ENCODE measurements at regions not wholly inside any gene's neighbourhood (a gene's known extent, or its start where the extent isn't known, plus 50 kb on each side); places are given as distances from the start of the nearest gene placed in this dataset.

- H3K36me3 ChIP-seq (ENCODE audit: control insufficient read depth in 2 of 2, insufficient read depth in 2 of 2, low read length in 1 of 2), result no peaks in the 10 kb centered on the region
- H3K4me3 ChIP-seq (ENCODE audit: low read depth in 1 of 2, low read length in 2 of 2), result no peak overlapping the region
- H3K4me1 ChIP-seq (ENCODE audit: control insufficient read depth in 2 of 2, insufficient read depth in 2 of 2, low read length in 1 of 2), result peaks cover 0 to 2% of the 10 kb centered on the region in 2 donors
- H3K9me3 ChIP-seq (ENCODE audit: control insufficient read depth in 2 of 2, insufficient read depth in 1 of 2, low read depth in 1 of 2, low read length in 1 of 2), result no peaks in the 10 kb centered on the region
- peak overlapping the region; percentile 18 to 78 for H3K27ac ChIP-seq (ENCODE audit: low read depth in 2 of 2, low read length in 1 of 2)
- no peaks in the 10 kb centered on the region for H3K27me3 ChIP-seq (ENCODE audit: control insufficient read depth in 1 of 2, insufficient read depth in 2 of 2, low read length in 2 of 2)
- WGBS, 2 donors, result 27 to 29% methylated on average over 2 of the region's 2 CpGs
Observed at GRCh38 chr2:62577994-62578781, 72.2 kb upstream of the TMEM17 start.

- no peaks in the 10 kb centered on the region for H3K36me3 ChIP-seq (ENCODE audit: control insufficient read depth in 2 of 2, insufficient read depth in 2 of 2, low read length in 1 of 2)
- no peak overlapping the region for H3K4me3 ChIP-seq (ENCODE audit: low read depth in 1 of 2, low read length in 2 of 2)
- H3K4me1 ChIP-seq (ENCODE audit: control insufficient read depth in 2 of 2, insufficient read depth in 2 of 2, low read length in 1 of 2), result peaks cover 0 to 2% of the 10 kb centered on the region in 2 donors
- peak overlapping the region; percentile 7 to 42 for H3K27ac ChIP-seq (ENCODE audit: low read depth in 2 of 2, low read length in 1 of 2)
- 61 to 70% methylated on average over 2 of the region's 2 CpGs for WGBS, 2 donors
- H3K9me3 ChIP-seq (ENCODE audit: control insufficient read depth in 2 of 2, insufficient read depth in 1 of 2, low read depth in 1 of 2, low read length in 1 of 2), result no peaks in the 10 kb centered on the region
- no peaks in the 10 kb centered on the region for H3K27me3 ChIP-seq (ENCODE audit: control insufficient read depth in 1 of 2, insufficient read depth in 2 of 2, low read length in 2 of 2)
Observed at GRCh38 chr2:62576276-62576939, 70.4 kb upstream of the TMEM17 start.

GRCh38 chr2:62573936-62574335, 67.9 kb upstream of the TMEM17 start:
- H3K4me3 ChIP-seq (ENCODE audit: low read depth in 1 of 2, low read length in 2 of 2), result no peak overlapping the region
- H3K36me3 ChIP-seq (ENCODE audit: control insufficient read depth in 2 of 2, insufficient read depth in 2 of 2, low read length in 1 of 2), result no peaks in the 10 kb centered on the region
- H3K27ac ChIP-seq (ENCODE audit: low read depth in 2 of 2, low read length in 1 of 2), result peak overlapping the region; percentile 6 to 60
- peaks cover 5 to 12% of the 10 kb centered on the region in 2 donors for H3K4me1 ChIP-seq (ENCODE audit: control insufficient read depth in 2 of 2, insufficient read depth in 2 of 2, low read length in 1 of 2)
- H3K27me3 ChIP-seq (ENCODE audit: control insufficient read depth in 1 of 2, insufficient read depth in 2 of 2, low read length in 2 of 2), result no peaks in the 10 kb centered on the region
- no peaks in the 10 kb centered on the region for H3K9me3 ChIP-seq (ENCODE audit: control insufficient read depth in 2 of 2, insufficient read depth in 1 of 2, low read depth in 1 of 2, low read length in 1 of 2)

GRCh38 chr2:62573137-62573731, 67.2 kb upstream of the TMEM17 start:
- 89 to 92% methylated on average over 4 of the region's 4 CpGs for WGBS, 2 donors
- no peaks in the 10 kb centered on the region for H3K27me3 ChIP-seq (ENCODE audit: control insufficient read depth in 1 of 2, insufficient read depth in 2 of 2, low read length in 2 of 2)
- H3K27ac ChIP-seq (ENCODE audit: low read depth in 2 of 2, low read length in 1 of 2), result no peak overlapping the region
- H3K4me3 ChIP-seq (ENCODE audit: low read depth in 1 of 2, low read length in 2 of 2), result no peak overlapping the region
- H3K4me1 ChIP-seq (ENCODE audit: control insufficient read depth in 2 of 2, insufficient read depth in 2 of 2, low read length in 1 of 2), result peaks cover 5 to 12% of the 10 kb centered on the region in 2 donors
- H3K9me3 ChIP-seq (ENCODE audit: control insufficient read depth in 2 of 2, insufficient read depth in 1 of 2, low read depth in 1 of 2, low read length in 1 of 2), result no peaks in the 10 kb centered on the region
- no peaks in the 10 kb centered on the region for H3K36me3 ChIP-seq (ENCODE audit: control insufficient read depth in 2 of 2, insufficient read depth in 2 of 2, low read length in 1 of 2)

- 10 to 11% methylated on average over 35 of the region's 35 CpGs for WGBS, 2 donors
- Histone ChIP-seq H3K4me1 (ENCODE audit: control insufficient read depth in 2 of 2, insufficient read depth in 2 of 2, low read length in 1 of 2) (peaks cover 5 to 9% of the 10 kb centered on the region in 2 donors), H3K9me3 (ENCODE audit: control insufficient read depth in 2 of 2, insufficient read depth in 1 of 2, low read depth in 1 of 2, low read length in 1 of 2) (no peaks in the 10 kb centered on the region), H3K4me3 (ENCODE audit: low read depth in 1 of 2, low read length in 2 of 2) (peak overlapping the region; percentile 12 to 54), H3K27ac (ENCODE audit: low read depth in 2 of 2, low read length in 1 of 2) (no peak overlapping the region), H3K36me3 (ENCODE audit: control insufficient read depth in 2 of 2, insufficient read depth in 2 of 2, low read length in 1 of 2) (no peaks in the 10 kb centered on the region), H3K27me3 (ENCODE audit: control insufficient read depth in 1 of 2, insufficient read depth in 2 of 2, low read length in 2 of 2) (no peaks in the 10 kb centered on the region)
Observed at GRCh38 chr2:62570861-62571698, 65.1 kb upstream of the TMEM17 start.

- Histone ChIP-seq H3K9me3 (ENCODE audit: control insufficient read depth in 2 of 2, insufficient read depth in 1 of 2, low read depth in 1 of 2, low read length in 1 of 2) (no peaks in the 10 kb centered on the region), H3K4me1 (ENCODE audit: control insufficient read depth in 2 of 2, insufficient read depth in 2 of 2, low read length in 1 of 2) (peaks cover 5 to 9% of the 10 kb centered on the region in 2 donors), H3K36me3 (ENCODE audit: control insufficient read depth in 2 of 2, insufficient read depth in 2 of 2, low read length in 1 of 2) (no peaks in the 10 kb centered on the region), H3K4me3 (ENCODE audit: low read depth in 1 of 2, low read length in 2 of 2) (no peak overlapping the region), H3K27ac (ENCODE audit: low read depth in 2 of 2, low read length in 1 of 2) (no peak overlapping the region), H3K27me3 (ENCODE audit: control insufficient read depth in 1 of 2, insufficient read depth in 2 of 2, low read length in 2 of 2) (no peaks in the 10 kb centered on the region)
- WGBS, 2 donors, result 56 to 76% methylated on average over 23 of the region's 23 CpGs
Observed at GRCh38 chr2:62569907-62570841, 64.2 kb upstream of the TMEM17 start.

GRCh38 chr2:62568983-62569837, 63.2 kb upstream of the TMEM17 start:
- Histone ChIP-seq H3K4me3 (ENCODE audit: low read depth in 1 of 2, low read length in 2 of 2) (no peak overlapping the region), H3K9me3 (ENCODE audit: control insufficient read depth in 2 of 2, insufficient read depth in 1 of 2, low read depth in 1 of 2, low read length in 1 of 2) (no peaks in the 10 kb centered on the region), H3K4me1 (ENCODE audit: control insufficient read depth in 2 of 2, insufficient read depth in 2 of 2, low read length in 1 of 2) (peaks cover 5 to 9% of the 10 kb centered on the region in 2 donors), H3K27me3 (ENCODE audit: control insufficient read depth in 1 of 2, insufficient read depth in 2 of 2, low read length in 2 of 2) (no peaks in the 10 kb centered on the region), H3K36me3 (ENCODE audit: control insufficient read depth in 2 of 2, insufficient read depth in 2 of 2, low read length in 1 of 2) (no peaks in the 10 kb centered on the region), H3K27ac (ENCODE audit: low read depth in 2 of 2, low read length in 1 of 2) (no peak overlapping the region)
- 68 to 77% methylated on average over 5 of the region's 5 CpGs for WGBS, 2 donors

GRCh38 chr2:62568074-62568473, 62.1 kb upstream of the TMEM17 start:
- no peak overlapping the region for H3K27ac ChIP-seq (ENCODE audit: low read depth in 2 of 2, low read length in 1 of 2)
- no peak overlapping the region for H3K4me3 ChIP-seq (ENCODE audit: low read depth in 1 of 2, low read length in 2 of 2)
- H3K9me3 ChIP-seq (ENCODE audit: control insufficient read depth in 2 of 2, insufficient read depth in 1 of 2, low read depth in 1 of 2, low read length in 1 of 2), result no peaks in the 10 kb centered on the region
- peaks cover 5 to 9% of the 10 kb centered on the region in 2 donors for H3K4me1 ChIP-seq (ENCODE audit: control insufficient read depth in 2 of 2, insufficient read depth in 2 of 2, low read length in 1 of 2)
- WGBS, 2 donors, result 21 to 30% methylated on average over 1 of the region's 1 CpG
- no peaks in the 10 kb centered on the region for H3K36me3 ChIP-seq (ENCODE audit: control insufficient read depth in 2 of 2, insufficient read depth in 2 of 2, low read length in 1 of 2)
- H3K27me3 ChIP-seq (ENCODE audit: control insufficient read depth in 1 of 2, insufficient read depth in 2 of 2, low read length in 2 of 2), result no peaks in the 10 kb centered on the region
